Right lobe of liver (tissue), 4 donors: ENCODE measurements at regions not wholly inside any gene's neighbourhood (a gene's known extent, or its start where the extent isn't known, plus 50 kb on each side); places are given as distances from the start of the nearest gene placed in this dataset.

Experiments used
- CTCF ChIP-seq, 4 donors: fragments of 200-600 bp in 3 of 4; fragments of 450-650 bp in 1 of 4; IDR thresholded peaks; one replicate each; pipeline versions ENCODE4 v1.5.1 to v1.8.0; 2016 to 2022; ENCODE audit warnings: antibody characterized with exemption in 4 of 4, mild to moderate bottlenecking in 2 of 4
- POLR2A ChIP-seq: fragments of 450-650 bp; IDR thresholded peaks from one replicate; pipeline ENCODE4 v1.6.1; 2017; ENCODE audit warnings: antibody characterized with exemption, mild to moderate bottlenecking
- donor health status: DM: no; HTN: no; CAD: no.
- donor health status: DM: no; HTN: no; CAD: no.
- donor health status: DM: no; HTN: yes; CAD: no.

- TF ChIP-seq CTCF (IDR thresholded peaks at IDR 0.05) (no peak), POLR2A (no peak)
Observed at GRCh38 chr5:17054911-17055310, 118.8 kb upstream of the MYO10 start.
